ENCODE measurements at regions not wholly inside any gene's neighbourhood (a gene's known extent, or its start where the extent isn't known, plus 50 kb on each side); places are given as distances from the start of the nearest gene placed in this dataset.

DNA sequence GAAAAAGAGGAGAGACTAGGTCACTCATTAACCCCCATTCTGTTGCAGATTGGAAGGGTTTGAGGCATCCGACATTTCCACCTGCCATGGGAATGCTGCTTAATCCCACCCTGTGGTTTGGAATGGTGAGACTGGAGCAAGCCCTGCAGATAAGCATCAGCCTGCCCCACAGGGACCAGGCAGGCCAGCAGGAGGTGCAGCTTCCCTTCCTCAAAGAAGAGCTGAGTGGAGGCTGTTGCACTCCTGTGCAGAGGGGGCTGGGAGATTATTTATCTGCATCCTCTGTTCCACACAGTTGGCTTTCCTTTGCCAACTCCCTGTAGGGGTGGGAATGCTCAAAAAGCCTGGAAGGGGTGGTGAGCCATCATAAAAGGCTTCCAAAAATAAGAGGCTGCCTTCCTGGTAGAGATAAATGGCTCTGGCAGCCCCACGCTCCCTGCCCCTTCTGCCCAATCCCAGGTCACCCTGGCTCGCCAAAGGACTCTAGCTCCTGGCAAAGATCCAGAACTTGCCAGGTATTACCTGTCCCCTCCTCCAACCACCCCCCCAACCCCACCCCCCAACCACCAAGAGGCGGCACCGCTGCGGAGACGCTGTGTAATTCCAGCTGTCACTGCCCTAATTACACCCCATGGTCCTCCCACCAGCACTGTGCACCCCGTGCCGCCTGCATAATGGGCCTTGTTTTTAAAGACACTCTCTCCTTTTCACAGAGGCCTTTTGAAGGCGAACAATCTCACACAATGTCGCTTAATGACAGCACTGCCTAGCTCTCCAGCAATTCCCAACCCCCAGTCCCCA lies 83.0 kb upstream of the ZC3H12A start:
- DNase-seq (ENCODE audit: low spot score): no peak

DNA sequence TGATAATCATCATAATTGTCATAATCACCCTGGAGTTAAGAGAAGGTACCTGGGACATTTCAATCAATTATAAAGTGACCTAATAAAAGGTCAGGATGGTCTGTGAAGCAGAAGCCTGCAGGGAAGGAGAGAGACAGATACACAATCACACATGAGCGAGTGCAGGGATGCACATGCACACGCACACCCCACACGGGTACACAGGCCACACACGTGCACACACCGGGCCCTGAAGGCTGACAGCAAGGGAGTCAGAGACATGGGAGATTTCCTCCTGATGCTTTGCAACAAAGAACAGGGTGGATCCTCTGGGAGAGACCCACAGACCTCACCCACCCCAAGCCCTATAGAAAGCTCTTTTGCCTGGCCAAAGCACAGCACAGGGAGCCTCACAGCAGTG lies 82.3 kb upstream of the ZC3H12A start:
- DNase-seq (ENCODE audit: low spot score): no peak

DNA sequence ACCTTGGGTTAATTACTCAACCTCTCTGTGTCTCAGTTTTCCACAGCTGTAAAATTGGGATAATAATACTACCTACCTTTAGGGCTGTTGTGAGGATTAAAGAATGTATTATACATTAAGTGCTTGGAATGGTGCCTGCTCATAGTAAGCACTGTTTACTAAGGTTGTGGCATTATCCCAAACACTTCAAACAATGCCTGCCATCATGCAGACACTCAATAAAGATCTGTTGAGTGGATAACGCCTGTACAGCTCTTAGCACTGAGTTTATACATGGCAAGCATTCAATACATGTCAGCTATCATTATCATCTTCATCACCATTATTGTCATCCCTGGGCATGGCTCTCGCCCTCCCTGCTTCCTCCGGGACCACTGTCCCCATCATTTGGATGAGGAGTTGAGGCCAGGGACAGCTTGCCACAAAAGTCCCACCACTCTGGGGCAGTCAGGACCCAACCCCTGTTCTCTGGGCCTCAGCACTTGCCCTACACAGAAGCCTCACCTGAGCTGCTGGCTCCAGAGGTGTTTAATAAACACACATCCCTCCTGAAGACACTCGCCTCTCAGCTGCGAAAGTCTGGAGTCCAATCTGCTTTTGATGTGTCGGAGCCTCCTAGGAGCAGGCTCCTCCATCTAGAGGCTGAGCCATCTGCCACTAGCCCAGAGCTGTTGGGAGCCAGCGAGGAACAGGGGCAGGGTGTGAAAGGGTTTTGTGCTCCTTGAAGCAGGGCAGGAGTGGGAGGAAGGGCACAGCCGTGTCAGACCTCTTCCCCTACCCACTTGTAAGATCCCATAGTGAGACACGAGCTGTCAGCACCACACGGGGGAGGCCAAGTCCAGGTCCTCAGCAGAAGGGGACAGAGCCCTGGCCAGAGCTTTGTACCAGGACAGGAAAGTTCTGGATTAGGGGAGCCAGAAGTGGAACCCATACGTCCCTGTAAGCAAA lies 80.9 kb upstream of the ZC3H12A start:
- DNase-seq (ENCODE audit: low spot score): no peak

DNA sequence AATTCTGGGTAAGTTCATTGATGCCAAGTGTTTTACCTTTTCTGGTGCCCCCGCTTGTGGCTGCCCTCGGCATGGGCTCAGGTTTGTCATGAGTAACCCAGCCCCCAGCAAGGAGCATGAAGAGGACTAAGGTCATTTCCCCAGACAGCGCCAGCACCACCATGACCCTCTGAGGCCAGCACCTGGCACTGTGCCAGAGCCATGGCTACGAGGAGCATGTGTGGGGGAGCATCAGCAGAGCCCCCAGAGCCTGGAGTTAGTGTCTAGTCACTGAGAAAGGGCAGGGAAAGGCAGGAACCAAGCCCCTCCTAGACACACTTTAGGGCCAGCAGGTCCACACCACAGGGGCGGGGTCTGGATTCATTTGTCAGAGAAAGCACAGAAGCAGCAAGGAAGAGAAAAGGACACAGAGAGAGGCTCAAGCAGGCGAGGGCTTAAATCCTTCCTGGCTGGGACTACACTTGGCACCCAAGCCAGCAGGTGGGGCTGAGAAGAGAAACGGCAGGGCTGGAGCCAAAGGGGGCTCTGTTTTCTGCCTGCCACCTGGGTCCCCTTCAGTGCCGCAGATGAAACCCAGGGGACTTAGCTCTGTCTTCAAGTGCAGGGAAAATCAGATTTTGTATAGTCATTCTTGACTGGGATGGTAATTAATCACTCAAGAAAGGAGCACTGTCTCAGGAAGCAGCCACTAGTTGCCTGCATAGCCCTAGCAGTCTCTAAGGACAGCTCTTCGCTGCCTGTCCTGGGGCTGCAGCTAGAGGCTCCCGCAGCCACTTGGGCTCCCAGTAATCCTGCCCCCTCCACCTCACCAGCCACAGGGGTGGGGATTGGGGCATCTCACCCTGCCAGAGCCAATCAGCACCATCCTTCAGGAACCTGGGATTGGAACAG lies 79.6 kb upstream of the ZC3H12A start:
- no peak for DNase-seq (ENCODE audit: low spot score)

- DNase-seq (ENCODE audit: low spot score): no peak
Measured at GRCh38 chr1:37398096-37398495, 76.3 kb upstream of the ZC3H12A start.

DNA sequence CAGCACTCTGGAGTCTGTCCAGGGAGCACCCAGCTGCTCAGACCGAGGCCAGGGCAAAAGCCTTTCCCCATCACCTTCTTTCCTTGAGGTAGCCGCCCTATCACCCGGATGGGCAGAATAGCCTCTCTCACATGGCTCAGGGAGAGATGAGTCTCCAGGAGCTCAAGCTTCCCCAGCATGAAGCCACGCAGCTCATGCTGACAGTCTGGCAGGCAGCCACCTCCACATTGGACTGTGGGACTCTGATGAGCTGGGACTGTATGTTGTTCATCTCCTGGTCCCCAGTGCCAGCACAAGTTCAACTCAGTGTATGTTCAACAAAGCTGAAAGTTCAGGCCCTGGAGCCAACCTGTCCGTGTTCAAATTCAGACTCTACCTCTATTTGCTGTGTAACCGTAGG lies 75.2 kb upstream of the ZC3H12A start:
- DNase-seq (ENCODE audit: low spot score): no peak

DNA sequence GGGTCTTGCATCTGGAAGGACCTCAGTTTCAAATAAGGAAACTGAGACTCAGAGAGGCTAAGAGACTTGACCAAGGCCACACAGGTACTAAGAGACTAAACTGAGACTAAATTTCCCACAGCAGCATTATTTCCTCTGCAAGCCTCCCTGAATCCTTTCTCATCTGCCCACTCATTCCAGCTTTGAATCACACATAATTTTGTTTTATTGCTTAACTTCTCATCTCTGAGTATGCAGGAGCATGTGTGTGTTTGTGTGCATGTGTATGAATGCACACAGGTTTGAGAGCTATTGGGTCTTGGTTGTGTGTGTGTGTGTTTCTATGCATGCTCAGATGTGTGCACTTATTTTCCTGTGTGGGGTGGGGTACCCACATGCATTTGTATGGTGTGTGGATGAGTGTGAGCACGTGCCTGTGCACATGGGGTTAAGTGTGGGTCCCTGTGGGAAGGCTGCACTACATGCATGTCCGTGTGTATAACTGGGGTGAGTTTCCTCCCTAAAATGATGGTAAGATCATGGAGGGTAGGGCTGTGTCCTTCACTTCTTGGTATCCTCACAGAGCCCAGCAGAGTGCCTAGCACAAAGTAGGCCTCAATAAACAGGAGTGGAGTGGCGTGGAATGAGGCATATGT lies 74.4 kb upstream of the ZC3H12A start:
- no peak for DNase-seq (ENCODE audit: low spot score)

DNA sequence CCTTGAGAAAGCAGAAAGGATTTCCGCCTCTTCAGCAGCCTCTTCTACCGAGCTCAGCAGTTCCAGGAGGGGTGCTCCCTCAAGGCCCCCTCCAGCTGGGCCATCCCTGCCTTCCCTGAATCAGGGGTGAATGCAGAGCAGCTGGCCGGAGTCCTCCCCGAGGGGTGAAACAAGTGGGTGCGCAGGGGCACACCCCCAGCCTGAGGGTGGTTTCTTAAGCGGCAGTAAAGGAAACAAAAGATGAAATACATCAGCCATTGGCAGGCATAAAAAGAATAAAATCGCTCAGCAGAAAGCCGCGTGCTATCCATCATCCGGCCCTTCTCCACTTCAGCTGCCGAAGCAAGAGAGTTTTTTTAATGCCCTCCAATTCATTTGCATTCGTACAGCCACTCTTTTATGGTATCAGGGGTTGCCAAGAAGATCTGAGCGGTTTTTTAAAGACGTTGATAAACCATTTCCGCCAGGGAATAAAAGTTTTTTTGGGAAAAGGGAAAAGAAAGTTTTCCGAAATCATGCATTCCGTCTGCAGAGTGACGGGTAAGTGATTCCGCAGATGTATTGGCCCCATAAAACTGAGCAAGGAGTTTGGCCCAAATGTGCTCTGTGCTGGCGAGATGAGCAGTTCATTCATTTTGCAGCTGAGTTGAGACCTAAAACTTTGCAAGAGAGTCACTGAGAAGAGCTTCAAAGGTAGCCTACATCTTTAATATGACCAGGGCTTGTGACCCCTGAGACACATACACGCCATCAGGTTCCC lies 73.7 kb upstream of the ZC3H12A start:
- DNase-seq (ENCODE audit: low spot score): no peak

- DNase-seq (ENCODE audit: low spot score): no peak
Measured at GRCh38 chr1:37403166-37403565, 71.2 kb upstream of the ZC3H12A start.

- DNase-seq (ENCODE audit: low spot score): no peak
Measured at GRCh38 chr1:37404711-37405110, 69.7 kb upstream of the ZC3H12A start.

DNA sequence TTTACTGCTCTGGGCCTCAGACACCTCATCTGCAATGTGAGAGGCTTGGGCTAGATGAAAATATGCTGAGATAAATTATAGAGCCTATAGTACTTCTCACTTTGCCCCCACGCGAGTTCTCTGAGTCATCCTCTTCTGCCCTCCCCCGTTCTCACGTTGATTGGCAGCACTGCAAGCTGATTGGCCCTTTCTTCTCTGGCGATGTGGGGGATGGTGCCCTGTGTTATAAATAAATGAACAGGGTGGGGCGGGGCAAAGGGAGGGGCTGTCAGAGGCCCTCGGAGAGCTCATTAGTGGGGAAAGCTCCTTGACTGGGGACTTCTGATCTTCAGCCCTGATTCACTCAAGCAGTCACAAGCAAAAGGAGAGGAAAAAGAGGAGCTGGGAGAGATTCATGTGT lies 64.3 kb upstream of the ZC3H12A start:
- no peak for DNase-seq (ENCODE audit: low spot score)

DNA sequence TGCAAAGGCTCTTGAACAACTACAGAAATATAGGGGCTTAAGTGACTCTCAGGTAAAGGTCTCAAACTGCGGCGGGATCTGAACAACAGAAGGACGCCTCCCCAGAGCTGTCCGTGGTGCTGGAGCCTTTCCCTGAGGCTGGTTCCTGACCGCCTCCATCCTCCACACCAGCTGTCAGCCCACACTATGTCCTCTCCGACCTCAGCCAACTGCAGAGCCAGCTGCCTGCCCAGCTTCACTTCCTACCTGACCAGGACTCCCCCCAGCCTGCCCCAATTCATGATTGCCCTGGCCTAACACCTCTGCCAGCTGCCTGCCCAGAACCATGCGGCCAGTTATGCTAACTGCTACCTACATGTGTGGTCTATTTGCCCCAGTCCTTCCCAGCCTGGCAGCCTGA lies 63.6 kb upstream of the ZC3H12A start:
- no peak for DNase-seq (ENCODE audit: low spot score)

- DNase-seq (ENCODE audit: low spot score): no peak
Measured at GRCh38 chr1:37415611-37416244, 58.7 kb upstream of the ZC3H12A start.

GRCh38 chr1:37420456-37420855 lies 53.9 kb upstream of the ZC3H12A start:
- no peak for DNase-seq (ENCODE audit: low spot score)

DNA sequence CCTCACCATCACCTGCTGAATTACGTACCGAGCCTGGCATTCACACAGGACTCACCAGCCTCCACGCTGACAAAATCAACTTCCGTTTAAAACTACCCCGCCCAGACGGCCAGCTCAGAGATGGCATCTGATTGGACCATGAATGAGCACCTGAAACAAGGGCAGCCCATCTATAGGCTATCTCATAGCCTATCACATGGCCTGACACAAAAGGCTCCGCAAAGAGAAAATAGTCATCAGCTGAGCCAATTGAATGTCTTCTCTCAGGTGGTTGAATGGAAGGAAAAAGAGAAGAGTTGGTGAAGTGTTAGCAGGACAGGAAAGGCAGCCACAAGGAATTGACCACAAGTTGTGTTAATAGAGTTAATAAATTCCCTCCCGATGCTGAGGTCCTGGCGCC lies 50.6 kb upstream of the ZC3H12A start:
- no peak for DNase-seq (ENCODE audit: low spot score)

- no peak for DNase-seq (ENCODE audit: low spot score)
Measured at GRCh38 chr1:37424523-37424922, 49.9 kb upstream of the ZC3H12A start.

All from cerebellar cortex (tissue), 1 donor.